Ureter (tissue), 1 donor: ENCODE measurements at regions not wholly inside any gene's neighbourhood (a gene's known extent, or its start where the extent isn't known, plus 50 kb on each side); places are given as distances from the start of the nearest gene placed in this dataset.
"Not testable (repeated sequence)": the region's sequence is repeated elsewhere in the genome, so short reads cannot be mapped to it uniquely, and the experiment has no call there.

Experiments used
- DNase-seq: peaks from one replicate; pipeline ENCODE4 v3.0.0-alpha.2; 2020; ENCODE audit warnings: low spot score
- donor health status: DM: yes; HTN: yes; CAD: no.

DNA sequence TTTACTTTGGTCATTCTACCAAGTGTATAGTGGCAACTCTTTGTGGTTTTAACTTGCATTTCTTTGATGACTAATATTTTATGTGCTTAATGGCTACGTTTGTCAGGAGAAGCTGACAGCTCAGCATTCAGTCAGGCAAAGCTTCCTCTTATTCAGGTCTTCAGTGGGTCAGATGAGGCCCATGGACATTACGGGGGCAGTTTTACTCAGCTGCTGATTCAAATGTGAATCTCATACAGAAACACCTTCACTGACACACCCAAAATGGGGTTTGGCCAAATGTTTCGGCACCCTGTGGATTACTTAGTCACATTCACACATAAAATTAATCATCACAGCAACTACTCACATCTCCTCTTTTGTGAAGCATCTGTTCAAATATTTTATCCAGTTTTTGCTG, 104.9 kb upstream of the PLD5 start:
- no peak for DNase-seq

DNA sequence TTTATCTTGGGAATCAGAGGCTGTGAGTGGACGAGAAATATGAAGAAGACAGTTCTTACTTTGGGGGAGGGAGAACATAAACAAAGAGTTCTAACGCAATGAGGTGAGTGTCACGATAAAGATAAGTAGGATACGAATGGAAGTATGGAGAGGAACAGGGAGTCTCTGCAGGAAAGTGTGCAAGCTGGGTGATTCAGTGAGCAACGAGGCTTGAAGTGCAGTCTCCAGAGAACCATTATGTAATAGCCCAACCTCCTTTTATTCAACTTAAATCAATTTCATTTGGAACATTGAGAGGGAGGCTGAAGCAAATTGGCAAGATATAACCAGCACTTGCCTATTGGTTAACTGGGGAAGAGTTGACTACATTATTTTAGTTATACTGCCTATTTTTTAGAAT, 99.3 kb upstream of the PLD5 start:
- DNase-seq = no peak

DNA sequence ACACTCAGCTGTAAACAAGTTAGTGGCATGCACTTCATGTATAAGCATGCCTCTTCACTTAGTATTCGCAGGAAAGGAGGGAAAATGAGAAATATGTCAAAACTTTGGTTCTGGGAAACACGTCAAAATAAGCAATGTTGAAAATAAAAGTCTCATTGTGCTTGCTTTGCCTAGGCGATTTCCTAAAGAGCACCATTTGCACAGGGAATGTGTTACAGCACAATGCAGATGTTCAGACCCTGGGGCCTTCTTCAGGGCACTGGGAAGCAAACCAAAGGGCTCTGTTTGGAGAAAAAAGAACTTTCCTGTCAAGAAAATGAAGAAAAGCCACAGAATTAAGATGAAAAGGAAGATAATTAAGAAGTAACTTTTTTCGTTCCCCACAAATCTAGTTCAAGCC, 98.6 kb upstream of the PLD5 start:
- DNase-seq = no peak

DNA sequence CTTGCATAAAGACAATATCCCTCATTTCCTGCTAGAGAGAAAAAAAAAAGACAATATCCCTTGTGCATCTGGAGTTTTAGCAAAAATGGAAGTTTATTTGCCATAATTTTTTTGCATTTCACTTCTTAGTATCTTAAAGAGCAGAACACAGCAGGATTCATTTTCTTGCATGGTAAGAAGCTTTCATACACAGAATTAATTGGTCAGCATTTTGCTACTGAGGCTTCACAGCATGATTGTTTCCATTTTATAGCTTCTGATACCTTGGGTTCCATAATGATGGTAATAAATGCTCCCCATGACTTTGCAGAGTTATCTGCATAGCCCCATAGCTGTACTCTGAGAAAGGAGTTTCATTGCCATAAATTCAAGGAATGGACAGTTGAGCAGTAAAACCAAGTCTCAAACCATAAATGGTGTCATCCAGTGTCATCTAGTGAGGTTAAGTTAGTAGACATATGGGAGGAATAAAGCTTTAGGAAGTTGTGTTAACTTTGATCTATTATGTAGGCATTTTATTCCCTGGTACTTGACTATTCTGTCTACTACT, 88.8 kb upstream of the PLD5 start:
- no peak for DNase-seq

DNA sequence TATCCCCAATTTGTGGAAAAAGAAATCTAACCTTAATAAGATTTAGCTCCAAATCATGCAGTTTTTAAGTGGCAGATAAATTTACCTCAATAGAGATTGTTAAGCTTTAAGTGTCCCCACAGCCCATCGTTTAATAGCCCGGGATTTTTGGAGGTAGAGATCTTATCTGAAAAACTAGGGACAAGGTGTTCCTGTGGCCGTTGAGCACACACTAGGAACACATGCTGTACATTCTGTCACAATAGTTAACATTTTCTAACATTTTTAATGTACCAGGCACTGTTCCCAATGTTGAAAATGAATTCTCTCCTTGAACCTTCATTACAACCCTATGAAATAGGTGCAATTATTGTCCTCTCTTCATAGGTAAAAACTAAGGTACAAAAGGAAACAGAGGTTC, 85.7 kb upstream of the PLD5 start:
- no peak for DNase-seq

DNA sequence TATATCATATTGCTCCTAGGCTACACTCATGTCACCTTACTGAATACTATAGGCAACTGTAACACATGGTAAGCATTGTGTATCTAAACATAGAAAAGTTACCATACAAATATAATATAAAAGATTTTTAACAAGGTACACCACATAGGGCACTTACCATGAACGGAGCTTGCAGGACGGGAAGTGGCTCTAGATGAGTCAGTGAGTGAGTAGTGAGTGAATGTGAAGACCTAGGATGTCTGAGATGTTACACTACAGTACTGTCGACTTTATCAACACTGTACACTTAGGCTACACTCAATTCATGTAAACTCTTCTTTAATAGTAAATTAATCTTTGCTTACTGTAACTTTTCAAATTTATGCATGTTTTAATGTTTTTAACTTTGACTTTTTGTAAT, 81.0 kb upstream of the PLD5 start:
- no peak for DNase-seq

DNA sequence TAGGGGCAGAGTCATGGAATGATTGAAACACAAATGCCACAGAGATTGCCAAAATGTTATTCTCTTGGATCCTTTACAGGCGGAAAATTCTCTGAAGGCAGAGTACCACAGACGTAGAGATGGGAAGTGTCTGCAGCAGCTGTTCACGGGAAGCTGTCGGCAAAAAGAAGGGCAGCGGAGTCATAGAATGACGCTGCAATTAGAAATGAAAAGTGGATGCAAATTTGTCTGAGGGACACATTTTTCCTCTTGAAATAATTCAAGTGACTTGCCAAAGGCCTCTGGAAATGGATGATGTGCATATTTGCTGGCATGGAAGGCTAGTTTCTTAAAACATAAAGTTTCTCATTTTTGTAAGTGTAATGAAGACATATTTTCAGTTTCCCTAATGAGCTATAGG, 77.5 kb upstream of the PLD5 start:
- no peak for DNase-seq

DNA sequence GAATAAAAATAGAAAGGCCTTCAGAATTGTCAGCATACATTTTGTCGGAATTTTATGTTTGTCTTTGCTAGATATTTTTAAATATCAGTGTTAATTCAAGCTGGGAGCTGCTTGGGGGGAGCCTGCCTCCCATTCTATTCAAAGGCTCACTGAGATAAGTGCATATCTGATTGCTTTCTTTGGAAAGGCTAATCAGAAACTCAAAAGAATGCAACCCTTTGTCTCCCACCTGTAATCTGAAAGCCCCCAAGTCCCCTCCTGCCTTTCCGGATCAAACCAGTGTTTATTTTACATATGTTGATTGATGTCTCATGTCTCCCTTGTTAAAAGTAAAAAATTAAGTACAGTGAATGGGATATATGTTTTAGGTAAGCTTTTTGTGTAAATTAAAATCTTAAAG, 69.3 kb upstream of the PLD5 start:
- DNase-seq = not testable (repeated sequence)

DNA sequence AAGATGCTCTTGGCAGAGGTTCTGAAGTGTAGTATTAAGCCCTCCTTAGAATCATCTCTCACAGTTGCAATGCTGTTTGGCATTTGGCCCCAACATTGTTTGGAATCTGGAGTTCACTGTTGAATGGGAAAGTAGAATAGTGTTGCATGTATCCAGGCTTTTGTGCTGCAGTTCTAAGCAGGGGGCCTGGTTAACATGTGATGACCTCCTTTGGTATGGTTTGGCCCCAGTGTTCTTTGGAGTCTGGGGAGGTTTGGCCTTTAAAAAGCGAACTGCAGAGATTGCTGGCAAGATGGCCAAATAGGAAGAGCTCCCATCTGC, 61.8 kb upstream of the PLD5 start:
- DNase-seq = no peak

DNA sequence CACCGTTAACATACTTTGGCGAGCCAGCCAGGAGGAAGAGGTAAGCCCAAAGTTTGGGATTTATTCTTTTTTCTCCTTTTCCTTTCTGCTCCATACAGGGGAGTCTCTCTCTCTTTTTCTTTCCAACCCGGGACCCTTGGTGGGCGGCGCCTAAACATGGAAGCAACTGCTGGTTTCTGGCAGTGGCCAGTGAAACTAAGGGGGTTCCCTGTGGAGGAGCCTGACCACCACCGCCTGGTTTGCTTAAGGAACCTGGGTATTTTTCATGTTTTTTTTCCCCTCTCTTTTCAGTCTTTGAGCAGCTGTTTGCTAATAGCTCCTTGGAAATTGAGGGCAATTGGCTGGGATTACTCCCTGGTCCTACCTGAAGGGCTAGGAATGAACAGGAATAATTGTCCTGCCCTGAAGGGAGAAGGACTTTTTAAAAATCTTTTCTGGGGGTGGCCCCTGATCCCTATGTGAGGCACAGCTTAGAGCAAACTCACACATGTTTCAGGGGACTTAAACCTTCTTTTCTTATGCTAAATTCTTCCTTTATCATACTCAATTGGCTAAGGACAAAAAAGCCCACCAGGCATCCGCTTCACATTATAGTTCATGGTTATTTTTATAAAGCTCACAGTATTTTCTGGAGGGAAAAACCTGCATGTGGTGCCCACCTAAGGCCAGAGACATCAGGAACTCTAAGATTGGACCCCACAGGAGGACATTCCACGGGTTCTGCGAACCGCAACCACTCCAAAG, 61.3 kb upstream of the PLD5 start:
- DNase-seq = no peak

DNA sequence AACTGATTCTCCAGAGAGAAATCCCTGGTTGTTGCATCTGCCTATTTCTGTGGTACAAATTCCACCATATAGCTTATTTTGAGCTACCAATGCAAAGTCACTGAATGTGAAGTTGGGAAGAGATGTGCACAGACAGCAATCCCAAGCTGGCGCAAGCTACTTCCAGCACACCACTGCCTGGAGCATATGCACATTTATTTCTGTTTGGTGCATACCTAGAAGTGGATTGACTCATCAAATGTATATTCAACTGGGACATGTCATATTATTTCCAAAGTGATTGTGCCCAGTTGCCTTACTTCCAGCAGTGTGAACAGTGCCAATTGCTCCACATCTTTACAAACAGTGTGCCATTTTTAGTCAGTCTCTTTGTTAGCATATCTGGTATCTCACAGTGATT, 58.2 kb upstream of the PLD5 start:
- no peak for DNase-seq

DNA sequence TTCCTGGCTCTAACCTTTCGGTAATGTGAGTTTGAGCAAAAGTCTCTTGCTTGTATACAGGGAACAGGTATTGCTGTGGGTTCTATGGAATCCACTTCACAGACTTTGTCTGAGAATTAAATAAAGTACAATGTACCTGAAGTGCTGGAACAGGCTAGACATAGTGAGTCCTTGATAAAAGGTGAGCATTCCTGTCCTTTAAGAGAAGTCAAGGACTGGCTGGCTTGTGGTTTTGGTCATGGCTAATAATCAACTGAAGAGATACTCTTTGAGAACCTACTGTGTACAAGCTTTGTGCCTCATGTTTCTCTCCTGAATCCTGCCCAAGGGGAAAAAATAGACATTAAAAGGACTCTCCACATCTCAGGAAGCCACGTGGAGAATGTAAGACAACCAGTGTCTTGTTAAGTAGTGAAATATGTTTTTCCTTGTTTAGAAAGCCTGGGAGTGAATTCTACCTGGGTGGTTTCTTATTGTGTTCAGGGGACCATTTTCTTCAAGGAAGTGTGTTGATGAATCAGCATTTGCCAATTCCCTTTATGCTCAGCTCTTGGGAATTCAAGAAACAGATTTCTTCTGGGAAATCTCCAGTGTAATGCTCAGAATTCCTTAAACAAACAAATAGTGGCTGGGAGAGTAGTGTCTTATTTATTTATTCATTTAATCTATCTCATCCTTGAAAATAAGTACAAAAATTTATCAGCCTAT, 55.2 kb upstream of the PLD5 start:
- DNase-seq = no peak
